Lower lobe of right lung (tissue), 2 donors: ENCODE measurements at regions not wholly inside any gene's neighbourhood (a gene's known extent, or its start where the extent isn't known, plus 50 kb on each side); places are given as distances from the start of the nearest gene placed in this dataset.

Source experiments
- ATAC-seq, 2 donors: fragments of 200-7000 bp; cut with Tn5 transposase; one replicate each; pipeline ENCODE4 v1.9.1; 2020 to 2022; ENCODE audit warnings: mild to moderate bottlenecking in 2 of 2, moderate library complexity in 2 of 2
- DNase-seq: peaks from one replicate; pipeline ENCODE4 v3.0.0-alpha.2; 2020
- H3K27ac ChIP-seq: fragments of 200-600 bp; one replicate; pipeline ENCODE4 v1.8.0; 2022
- H3K27me3 ChIP-seq: fragments of 200-600 bp; one replicate; pipeline ENCODE4 v1.8.0; 2022; ENCODE audit warnings: low read depth
- H3K36me3 ChIP-seq: fragments of 200-600 bp; one replicate; pipeline ENCODE4 v1.8.0; 2022; ENCODE audit warnings: mild to moderate bottlenecking
- H3K4me1 ChIP-seq: fragments of 200-600 bp; one replicate; pipeline ENCODE4 v1.8.0; 2022
- H3K4me3 ChIP-seq: fragments of 200-600 bp; one replicate; pipeline ENCODE4 v1.8.0; 2022; ENCODE audit warnings: mild to moderate bottlenecking
- H3K9me3 ChIP-seq: fragments of 200-600 bp; one replicate; pipeline ENCODE4 v1.8.0; 2022
- CTCF ChIP-seq: fragments of 200-600 bp; IDR thresholded peaks from one replicate; pipeline ENCODE4 v1.8.0; 2022; ENCODE audit warnings: antibody characterized with exemption, mild to moderate bottlenecking
- intact Hi-C: fragments of 100-400 bp; cut with DNase I; formaldehyde crosslinking; loops from one replicate; pipeline ENCODE4 v1.11.0; 2022
- donor health status: DM: no; HTN: yes; CAD: no; lungs with severe emphysema.

DNA sequence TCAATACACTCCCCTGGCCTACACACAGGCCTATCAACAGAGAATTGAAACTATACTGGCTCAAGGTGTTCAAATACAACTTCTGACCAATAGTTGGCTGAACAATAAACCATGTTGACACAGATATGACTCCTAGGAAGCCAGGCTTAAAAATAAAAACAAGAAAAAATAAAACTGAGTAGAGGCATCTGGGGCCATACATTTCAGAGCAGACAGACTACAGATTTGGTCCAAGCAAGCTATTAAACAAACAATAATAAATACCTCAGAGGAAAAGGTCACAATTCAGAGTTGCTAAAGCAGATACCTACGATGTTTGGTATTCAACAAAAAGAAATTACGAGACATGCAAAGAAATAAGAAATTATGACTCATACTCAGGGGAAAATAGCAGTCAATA, 132.8 kb upstream of the ACVR2A start:
- no peak for TF ChIP-seq CTCF
- Histone ChIP-seq H3K9me3 (peaks cover 3% of the 10 kb centered on the region), H3K27ac (no peak overlapping the region), H3K4me1 (no peaks in the 10 kb centered on the region), H3K36me3 (no peaks in the 10 kb centered on the region), H3K27me3 (no peaks in the 10 kb centered on the region), H3K4me3 (no peak overlapping the region)
- intact Hi-C loops = no loop called here
- no peak for ATAC-seq
- no peak for DNase-seq

DNA sequence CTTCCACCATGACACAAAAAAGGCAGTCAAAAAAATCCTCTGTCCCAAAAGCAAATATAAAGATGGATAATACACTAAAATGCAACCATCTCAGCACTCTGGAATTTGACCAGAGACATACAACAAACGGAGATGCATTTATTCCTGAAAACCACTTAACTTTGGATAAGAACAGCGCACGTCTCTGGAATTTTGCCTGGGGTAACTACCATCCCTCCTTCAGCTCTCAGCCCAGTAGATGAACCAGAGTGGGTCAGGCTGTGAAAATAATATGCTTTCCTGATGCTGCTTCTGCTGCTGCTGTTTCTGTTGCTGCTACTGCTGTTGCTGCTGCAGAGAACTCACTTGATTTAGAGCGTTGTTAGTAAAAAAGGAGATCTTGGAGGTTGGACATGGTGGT, 133.8 kb upstream of the ACVR2A start:
- Histone ChIP-seq H3K27me3 (no peaks in the 10 kb centered on the region), H3K9me3 (peaks cover 3% of the 10 kb centered on the region), H3K36me3 (no peaks in the 10 kb centered on the region), H3K4me1 (no peaks in the 10 kb centered on the region), H3K27ac (no peak overlapping the region), H3K4me3 (no peak overlapping the region)
- intact Hi-C loops = no loop called here
- TF ChIP-seq CTCF = no peak
- DNase-seq (no peak), ATAC-seq (no peak)

GRCh38 chr2:147709655-147710054, 135.2 kb upstream of the ACVR2A start:
- peaks cover 3% of the 10 kb centered on the region for H3K9me3 ChIP-seq
- intact Hi-C loops = no loop called here
- H3K27me3 ChIP-seq = no peaks in the 10 kb centered on the region
- H3K36me3 ChIP-seq = no peaks in the 10 kb centered on the region
- no peak overlapping the region for H3K4me3 ChIP-seq
- no peak for ATAC-seq
- H3K27ac ChIP-seq = no peak overlapping the region
- no peak for TF ChIP-seq CTCF
- DNase-seq = no peak
- no peaks in the 10 kb centered on the region for H3K4me1 ChIP-seq

- no peaks in the 10 kb centered on the region for H3K27me3 ChIP-seq
- H3K4me3 ChIP-seq = no peak overlapping the region
- H3K9me3 ChIP-seq = no peaks in the 10 kb centered on the region
- no peak overlapping the region for H3K27ac ChIP-seq
- TF ChIP-seq CTCF = no peak
- no peaks in the 10 kb centered on the region for H3K36me3 ChIP-seq
- intact Hi-C loops = no loop called here
- no peak for ATAC-seq
- no peak for DNase-seq
- H3K4me1 ChIP-seq = no peaks in the 10 kb centered on the region
These were observed 141.7 kb upstream of the ACVR2A start for GRCh38 chr2:147703171-147703570.

- no peak for ATAC-seq
- Histone ChIP-seq H3K27ac (no peak overlapping the region), H3K27me3 (no peaks in the 10 kb centered on the region), H3K4me1 (no peaks in the 10 kb centered on the region), H3K4me3 (no peak overlapping the region), H3K36me3 (no peaks in the 10 kb centered on the region), H3K9me3 (no peaks in the 10 kb centered on the region)
- intact Hi-C loops = no loop called here
- DNase-seq = no peak
- TF ChIP-seq CTCF = no peak
These were observed 146.7 kb upstream of the ACVR2A start for GRCh38 chr2:147698166-147698565.

GRCh38 chr2:147696426-147696825, 148.4 kb upstream of the ACVR2A start:
- intact Hi-C loops = no loop called here
- Histone ChIP-seq H3K9me3 (no peaks in the 10 kb centered on the region), H3K27ac (no peak overlapping the region), H3K4me3 (no peak overlapping the region), H3K4me1 (no peaks in the 10 kb centered on the region), H3K36me3 (no peaks in the 10 kb centered on the region), H3K27me3 (no peaks in the 10 kb centered on the region)
- peak in 1 of 2 donors; percentile 29 for ATAC-seq
- no peak for TF ChIP-seq CTCF
- DNase-seq = no peak
